Lower leg skin (tissue), 3 donors: ENCODE measurements at regions not wholly inside any gene's neighbourhood (a gene's known extent, or its start where the extent isn't known, plus 50 kb on each side); places are given as distances from the start of the nearest gene placed in this dataset.

Source experiments
- CTCF ChIP-seq, 3 donors: fragments of 450-650 bp; IDR thresholded peaks; one replicate each; pipeline ENCODE4 v1.5.1; 2016; ENCODE audit warnings: antibody characterized with exemption in 3 of 3, mild to moderate bottlenecking in 3 of 3, moderate library complexity in 2 of 3
- POLR2A ChIP-seq, 2 donors: fragments of 450-650 bp; IDR thresholded peaks; one replicate each; pipeline ENCODE4 v1.6.1; 2016 to 2017; ENCODE audit warnings: antibody characterized with exemption in 2 of 2, mild to moderate bottlenecking in 1 of 2, moderate library complexity in 1 of 2

- TF ChIP-seq CTCF (IDR thresholded peaks at IDR 0.05) (no peak), POLR2A (IDR thresholded peaks at IDR 0.05) (no peak)
Observed at GRCh38 chr13:81773263-81773662, 1432.3 kb upstream of the SPRY2 start.
